KBM-7 (cell line): ENCODE measurements at regions not wholly inside any gene's neighbourhood (a gene's known extent, or its start where the extent isn't known, plus 50 kb on each side); places are given as distances from the start of the nearest gene placed in this dataset.

Experiments used
- DNase-seq: peaks from one replicate; pipeline ENCODE4 v3.0.0-alpha.2; 2015
- in situ Hi-C: fragments of 300-500 bp; cut with MboI; formaldehyde crosslinking; loops from 2 replicates; pipeline ENCODE4 v1.14.3; 2020; ENCODE audit warnings: low sequenced_read_pairs, low pct_unique_long_range_greater_than_20kb, mixed read lengths

DNA sequence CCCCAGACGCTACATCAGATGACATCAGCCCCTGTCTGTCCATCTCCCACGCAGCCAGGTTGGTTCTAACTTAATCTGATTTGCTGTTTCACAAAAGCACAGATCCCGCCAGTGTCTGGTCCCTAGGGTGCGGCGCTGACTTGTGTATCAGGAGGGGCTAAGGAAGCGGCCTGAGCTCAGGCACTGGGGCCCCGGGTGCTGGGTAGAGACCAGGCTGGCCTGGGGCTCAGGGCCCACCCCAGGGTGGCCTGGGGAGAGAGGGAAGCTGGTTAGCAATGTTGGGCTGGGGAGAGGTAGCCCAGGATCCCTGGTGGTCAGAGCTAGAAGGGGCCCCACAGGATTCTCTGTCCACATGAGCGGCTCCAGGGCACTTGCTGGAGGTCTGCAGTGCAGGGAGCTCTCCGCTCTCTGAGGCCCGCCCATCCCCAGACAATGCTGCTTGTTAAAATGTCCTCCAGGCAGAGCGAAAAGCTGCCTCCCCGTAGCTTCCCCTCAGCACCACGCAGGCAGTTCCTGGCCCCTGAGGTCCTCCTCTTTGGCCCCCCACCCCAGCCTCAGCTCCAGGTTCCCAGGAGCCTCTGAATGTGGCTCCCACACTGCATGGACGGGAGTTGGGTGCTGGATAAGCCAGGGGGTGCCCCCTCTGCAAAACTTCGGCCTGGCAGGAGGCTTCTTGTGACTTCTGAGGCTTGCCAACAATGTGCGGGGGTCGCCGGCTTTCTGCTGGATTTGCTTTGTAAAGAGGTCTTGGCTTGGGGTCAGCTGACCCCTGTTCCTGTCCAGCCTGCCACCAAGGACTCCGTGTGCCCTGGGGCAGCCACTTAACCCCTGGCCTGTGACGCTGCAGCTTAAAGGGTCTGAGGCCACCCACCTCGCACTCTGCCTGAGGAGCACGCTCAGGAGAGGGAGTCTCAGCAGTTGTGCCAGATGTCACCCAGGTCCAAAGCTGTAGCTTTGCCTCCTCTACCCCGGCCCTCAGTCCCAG lies 112.9 kb downstream of the CPZ start:
- in situ Hi-C loops = no loop called here
- DNase-seq = no peak

DNA sequence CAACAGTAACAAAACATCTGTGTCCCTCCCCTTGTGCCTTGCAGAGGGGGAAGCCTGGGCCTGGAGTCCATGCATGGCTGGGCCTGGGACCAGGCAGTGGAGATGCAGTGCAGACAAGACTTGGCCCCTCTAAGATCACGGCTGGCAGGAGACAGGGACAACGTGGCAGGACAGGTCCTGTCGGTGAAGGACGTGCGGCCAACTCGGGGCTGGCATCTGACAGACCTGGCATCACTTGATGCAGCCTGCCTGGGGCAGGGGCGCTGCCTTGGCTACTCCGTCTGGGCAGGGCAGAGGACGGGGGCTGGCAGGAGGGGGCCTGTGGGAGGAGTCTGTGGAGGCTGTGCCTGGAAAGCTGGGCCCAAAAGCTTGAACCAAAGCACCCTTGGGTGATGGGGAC lies 112.1 kb downstream of the CPZ start:
- DNase-seq = no peak
- in situ Hi-C loops = no loop called here

GRCh38 chr4:8703857-8704495 lies 111.4 kb downstream of the CPZ start:
- in situ Hi-C loops = no loop called here
- no peak for DNase-seq

DNA sequence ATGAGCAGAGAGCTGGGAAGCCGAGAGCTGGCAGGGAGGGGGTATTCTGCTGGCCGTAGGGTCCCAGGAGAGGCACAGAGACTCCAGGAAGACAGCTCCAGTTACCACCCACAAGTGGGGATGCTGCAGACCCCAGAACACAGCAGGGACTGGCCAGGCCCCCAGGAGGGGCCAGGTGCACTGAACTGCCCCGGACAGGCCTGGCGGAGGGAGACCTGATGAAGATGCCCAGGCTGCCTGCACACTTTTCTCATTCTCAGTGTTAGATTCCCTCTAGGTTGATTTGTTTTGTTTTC lies 110.8 kb downstream of the CPZ start:
- no peak for DNase-seq
- in situ Hi-C loops = no loop called here

DNA sequence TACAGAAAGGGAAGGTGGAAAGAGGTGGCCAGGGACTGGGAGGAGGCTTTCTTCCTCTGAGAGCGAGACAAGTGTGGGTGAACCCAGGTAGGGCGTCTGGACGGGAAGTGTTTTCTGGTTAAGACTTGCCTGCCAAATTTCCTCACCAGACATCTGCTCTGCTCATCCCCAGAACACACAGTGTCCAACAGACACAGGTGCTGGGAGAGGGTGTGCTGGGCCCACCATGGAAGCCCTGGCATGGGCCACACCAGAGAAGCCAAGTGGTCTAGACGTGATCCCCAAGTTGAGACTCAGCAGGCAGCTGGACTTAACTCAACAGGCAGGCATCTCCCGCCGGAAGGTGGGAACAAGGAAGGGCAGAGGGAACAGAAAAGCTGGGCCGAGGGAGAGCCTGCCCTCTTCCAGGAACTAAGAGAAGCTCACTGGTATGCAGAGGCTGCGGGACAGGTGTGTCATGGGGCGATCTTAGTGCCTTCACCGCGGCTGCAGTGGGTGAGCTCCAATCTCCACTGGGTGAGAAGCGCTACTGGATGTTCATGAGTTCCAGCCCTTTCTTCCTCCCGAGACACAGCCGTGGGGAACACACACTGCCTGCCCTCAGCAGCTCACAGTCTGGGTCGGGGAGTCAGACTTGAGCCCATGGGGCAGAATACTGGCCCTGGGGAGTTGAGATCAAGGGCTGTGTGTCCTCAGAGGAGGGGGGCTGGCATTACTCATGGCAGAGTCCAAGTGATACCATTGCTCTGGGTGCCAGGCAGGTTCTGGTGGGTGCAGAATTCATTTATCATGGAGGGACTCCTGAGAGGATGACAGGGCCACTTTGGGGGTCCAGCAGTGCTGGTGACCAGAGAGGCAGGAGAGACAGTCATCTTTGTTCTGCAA lies 110.2 kb downstream of the CPZ start:
- no peak for DNase-seq

DNA sequence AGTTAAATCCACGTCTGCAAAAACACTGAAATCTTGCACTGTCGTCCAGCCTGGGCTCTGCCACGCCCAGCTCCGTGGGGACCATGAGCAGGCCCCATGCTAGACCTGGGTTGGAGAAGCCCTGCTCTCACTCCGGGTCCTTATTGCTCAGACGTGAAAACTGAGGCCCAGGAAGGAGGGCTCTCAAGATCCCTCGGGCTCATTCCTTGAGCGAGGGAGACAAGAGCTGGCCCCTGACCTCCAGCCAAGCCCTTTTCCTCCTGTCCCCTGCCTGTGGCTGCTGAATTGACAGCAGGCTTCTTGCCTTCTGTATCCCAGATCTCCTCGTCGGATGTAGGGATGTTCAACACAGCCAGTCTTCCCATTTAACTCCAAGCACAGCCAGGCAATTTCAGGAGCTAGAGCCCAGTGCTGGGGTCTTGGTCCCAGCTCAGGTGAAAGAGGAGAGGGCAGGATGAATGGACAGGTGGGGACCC lies 109.5 kb downstream of the CPZ start:
- in situ Hi-C loops = no loop called here
- no peak for DNase-seq

More for the DNA sequence above, 110.2 kb downstream of the CPZ start:
- in situ Hi-C loops = no loop called here

GRCh38 chr4:8701126-8702019 lies 108.8 kb downstream of the CPZ start:
- no peak for DNase-seq
- in situ Hi-C loops = no loop called here

- no peak for DNase-seq
Observed at GRCh38 chr4:8700531-8700930, 108.0 kb downstream of the CPZ start.

GRCh38 chr4:8699479-8700145 lies 107.0 kb downstream of the CPZ start:
- in situ Hi-C loops = no loop called here
- no peak for DNase-seq

More at GRCh38 chr4:8700531-8700930, 108.0 kb downstream of the CPZ start:
- in situ Hi-C loops = no loop called here

DNA sequence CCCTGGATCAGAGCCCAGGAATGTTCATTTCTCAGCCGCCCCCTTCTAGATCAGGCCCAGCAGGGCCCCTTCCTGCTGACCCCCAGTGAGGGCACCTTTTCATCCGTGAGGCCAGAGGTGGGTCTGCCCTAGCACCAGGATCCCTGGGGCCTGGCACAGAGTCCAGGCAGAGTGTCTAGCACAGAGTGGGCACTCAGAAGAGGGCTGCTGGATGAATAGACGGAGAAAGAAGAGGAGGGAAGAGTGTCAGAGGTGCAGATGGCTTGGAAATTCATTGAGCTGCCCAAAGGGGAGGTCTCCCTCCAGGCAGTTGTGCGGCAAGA lies 106.5 kb downstream of the CPZ start:
- DNase-seq = no peak
- in situ Hi-C loops = no loop called here

GRCh38 chr4:8698341-8699062 lies 105.9 kb downstream of the CPZ start:
- no peak for DNase-seq
- in situ Hi-C loops = no loop called here

GRCh38 chr4:8697826-8698225 lies 105.3 kb downstream of the CPZ start:
- DNase-seq = no peak
- in situ Hi-C loops = no loop called here

DNA sequence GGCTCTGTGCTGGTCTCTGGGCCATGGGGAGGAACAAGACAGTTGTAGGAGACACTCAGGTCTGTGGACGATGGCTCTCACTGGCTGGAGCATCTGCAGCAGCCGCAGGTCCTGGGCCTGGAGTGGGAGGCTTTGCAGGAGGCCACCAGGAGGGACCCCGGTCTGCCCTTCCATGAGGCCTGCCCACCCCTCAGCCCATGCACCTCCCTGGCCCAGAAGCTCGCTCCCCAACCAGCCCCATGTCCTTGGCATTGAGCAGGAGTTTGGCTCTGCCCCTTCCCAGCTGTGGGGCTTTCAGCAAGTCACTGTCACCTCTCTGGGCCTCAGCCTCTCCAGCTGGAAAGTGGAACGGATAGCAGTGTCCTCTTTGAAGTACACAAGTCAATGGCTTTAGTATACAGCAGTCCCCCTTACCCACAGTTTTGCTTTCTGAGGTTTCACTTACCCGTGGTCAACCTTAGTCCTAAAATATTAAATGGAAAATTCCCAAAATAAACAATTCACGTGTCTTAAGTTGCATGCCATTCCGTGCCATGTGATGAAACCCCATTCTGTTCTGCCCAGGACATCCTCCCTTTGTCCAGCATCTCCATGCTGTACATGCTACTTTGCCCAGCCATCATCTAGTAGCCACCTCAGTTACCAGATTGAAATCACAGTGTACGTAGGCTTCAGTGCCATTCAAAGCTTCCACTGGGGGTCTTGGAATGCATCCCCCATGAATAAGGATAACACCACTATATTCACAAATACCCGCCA lies 104.0 kb downstream of the CPZ start:
- no peak for DNase-seq
- in situ Hi-C loops = no loop called here

DNA sequence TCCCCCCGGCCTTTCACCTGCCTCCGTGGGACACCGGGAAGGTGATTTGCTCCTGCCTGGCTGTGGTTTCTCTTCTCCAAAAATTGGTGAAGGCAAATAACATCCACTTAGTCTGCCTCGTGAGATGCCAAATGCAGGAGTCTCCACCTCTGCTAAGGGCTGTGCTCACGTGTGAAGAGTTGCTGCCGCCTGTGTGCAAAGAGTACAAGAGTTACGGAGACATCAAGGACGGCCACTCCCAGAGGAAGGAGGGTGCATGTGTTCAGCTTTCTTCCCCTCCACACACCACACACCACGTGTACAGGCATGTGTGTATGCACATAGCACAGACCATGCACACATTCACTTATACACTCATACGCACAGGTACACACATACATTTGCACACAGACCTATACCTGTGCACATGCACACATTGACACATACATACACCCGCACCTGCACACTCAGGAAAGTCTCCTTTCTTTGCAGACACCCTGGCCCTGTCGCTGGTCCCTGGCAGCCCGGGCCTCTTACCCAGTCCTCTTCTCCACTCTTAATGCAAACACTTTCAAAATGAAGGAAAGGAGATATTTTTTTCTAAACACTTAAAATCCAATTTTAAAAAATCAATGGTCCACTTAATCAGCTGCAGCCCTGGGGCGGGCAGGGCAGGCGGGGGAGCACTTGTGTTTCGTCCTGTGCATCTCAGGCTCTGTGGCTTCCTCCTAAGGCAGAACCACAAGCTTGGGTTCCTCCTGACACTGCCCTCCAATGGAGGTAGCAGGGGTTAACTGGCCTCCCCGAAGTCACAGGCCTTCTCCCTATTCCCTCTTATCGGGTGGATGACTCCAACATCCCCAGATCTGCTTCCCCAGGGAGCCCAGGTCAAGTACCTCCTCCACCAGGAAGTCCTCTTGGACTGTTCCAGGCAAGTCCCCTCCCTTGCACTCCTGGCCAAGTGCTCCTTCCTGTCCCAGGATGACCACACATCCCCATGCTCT lies 103.0 kb downstream of the CPZ start:
- in situ Hi-C loops = no loop called here
- no peak for DNase-seq

DNA sequence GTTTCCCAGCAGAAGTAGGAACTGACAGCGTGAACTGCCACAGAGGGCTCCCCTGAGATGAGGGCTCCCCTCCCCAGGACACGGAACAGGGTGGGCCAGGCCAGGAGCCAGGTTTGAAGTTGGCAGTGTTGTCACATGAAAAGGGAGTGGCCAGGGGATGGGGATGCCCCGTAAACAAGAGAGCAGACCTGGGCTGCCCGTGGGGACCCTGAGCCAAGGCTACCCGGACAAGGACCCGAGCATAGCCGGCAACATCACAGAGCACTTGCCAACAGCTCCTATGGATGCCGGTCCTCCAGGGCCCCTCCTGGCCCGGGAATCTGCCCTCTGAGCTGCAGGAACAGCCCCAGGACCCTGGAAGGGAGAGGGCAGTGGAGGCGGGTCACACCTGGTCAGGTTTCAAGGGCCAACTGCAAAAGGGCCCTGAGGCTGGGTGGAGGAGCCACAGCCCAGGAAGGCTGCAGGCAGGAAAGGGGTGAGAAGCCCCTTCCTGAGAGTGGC lies 102.1 kb downstream of the CPZ start:
- in situ Hi-C loops = no loop called here
- DNase-seq = no peak

DNA sequence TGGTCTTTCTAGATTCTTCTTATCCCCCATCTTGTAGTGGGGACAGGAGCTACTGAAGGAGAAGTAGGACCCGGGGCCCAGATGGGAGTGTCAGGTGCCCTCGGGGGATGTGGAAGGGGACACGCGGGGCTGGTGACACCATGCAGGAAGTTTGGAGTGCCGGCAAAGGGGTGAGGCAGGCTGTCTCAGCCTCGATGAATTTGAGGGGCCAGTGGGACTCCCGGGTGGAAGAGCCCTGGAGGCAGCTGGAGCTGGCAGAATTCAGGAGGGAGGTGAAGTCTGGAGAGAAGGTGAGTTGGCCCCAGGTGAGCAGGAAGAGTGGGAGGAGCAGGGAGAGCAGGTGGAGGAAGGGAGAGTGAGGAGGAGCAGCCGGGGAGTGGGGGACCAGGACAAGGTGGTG lies 101.7 kb downstream of the CPZ start:
- in situ Hi-C loops = no loop called here
- DNase-seq = no peak
